ENCODE measurements at regions not wholly inside any gene's neighbourhood (a gene's known extent, or its start where the extent isn't known, plus 50 kb on each side); places are given as distances from the start of the nearest gene placed in this dataset.
"Not testable (repeated sequence)": the region's sequence is repeated elsewhere in the genome, so short reads cannot be mapped to it uniquely, and the experiment has no call there.

DNA sequence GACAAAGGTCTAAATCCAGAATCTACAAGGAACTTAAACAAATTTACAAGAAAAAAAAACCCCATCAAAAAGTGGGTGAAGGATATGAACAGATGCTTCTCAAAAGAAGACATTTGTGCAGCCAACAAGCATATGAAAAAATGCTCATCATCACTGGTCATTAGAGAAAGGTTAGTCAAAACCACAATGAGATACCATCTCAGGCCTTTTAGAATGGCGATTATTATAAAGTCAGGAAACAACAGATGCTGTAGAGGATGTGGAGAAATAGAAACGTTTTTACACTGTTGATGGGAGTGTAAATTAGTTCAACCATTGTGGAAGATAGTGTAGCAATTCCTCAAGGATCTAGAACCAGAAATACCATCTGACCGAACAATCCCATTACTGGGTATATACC is 518.9 kb upstream of the CCDC54 start:
- not testable (repeated sequence) for TF ChIP-seq POLR2A (IDR thresholded peaks at IDR 0.05)
- TF ChIP-seq, protein P1, sequence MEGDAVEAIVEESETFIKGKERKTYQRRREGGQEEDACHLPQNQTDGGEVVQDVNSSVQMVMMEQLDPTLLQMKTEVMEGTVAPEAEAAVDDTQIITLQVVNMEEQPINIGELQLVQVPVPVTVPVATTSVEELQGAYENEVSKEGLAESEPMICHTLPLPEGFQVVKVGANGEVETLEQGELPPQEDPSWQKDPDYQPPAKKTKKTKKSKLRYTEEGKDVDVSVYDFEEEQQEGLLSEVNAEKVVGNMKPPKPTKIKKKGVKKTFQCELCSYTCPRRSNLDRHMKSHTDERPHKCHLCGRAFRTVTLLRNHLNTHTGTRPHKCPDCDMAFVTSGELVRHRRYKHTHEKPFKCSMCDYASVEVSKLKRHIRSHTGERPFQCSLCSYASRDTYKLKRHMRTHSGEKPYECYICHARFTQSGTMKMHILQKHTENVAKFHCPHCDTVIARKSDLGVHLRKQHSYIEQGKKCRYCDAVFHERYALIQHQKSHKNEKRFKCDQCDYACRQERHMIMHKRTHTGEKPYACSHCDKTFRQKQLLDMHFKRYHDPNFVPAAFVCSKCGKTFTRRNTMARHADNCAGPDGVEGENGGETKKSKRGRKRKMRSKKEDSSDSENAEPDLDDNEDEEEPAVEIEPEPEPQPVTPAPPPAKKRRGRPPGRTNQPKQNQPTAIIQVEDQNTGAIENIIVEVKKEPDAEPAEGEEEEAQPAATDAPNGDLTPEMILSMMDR (IDR thresholded peaks at IDR 0.05) = not testable (repeated sequence)
